GDM1 (cell line): ENCODE measurements at regions not wholly inside any gene's neighbourhood (a gene's known extent, or its start where the extent isn't known, plus 50 kb on each side); places are given as distances from the start of the nearest gene placed in this dataset.
"Not testable (repeated sequence)": the region's sequence is repeated elsewhere in the genome, so short reads cannot be mapped to it uniquely, and the experiment has no call there.

ENCODE experiments used
- DNase-seq: peaks from one replicate; lab custom pipeline; 2025; lab: John Stamatoyannopoulos, UW

DNA sequence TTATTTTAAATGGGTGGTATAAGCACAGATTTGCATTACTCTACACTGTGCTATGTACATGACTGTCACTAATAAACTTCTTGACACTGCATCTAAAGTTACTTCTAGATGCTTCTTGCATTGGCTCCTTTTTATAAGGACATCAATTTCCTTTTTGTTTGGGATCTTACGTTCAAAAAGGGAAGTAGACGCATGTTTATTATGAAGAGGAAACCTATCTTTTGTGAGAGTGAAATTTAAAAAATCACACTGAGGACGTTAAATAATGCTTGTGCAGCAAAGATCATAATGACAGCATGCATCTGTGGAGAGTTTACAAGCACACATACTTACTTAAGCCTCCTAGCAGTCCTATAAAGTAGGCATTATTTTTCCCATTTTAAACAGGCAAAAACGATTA lies 479.5 kb downstream of the CD83 start:
- no peak for DNase-seq

DNA sequence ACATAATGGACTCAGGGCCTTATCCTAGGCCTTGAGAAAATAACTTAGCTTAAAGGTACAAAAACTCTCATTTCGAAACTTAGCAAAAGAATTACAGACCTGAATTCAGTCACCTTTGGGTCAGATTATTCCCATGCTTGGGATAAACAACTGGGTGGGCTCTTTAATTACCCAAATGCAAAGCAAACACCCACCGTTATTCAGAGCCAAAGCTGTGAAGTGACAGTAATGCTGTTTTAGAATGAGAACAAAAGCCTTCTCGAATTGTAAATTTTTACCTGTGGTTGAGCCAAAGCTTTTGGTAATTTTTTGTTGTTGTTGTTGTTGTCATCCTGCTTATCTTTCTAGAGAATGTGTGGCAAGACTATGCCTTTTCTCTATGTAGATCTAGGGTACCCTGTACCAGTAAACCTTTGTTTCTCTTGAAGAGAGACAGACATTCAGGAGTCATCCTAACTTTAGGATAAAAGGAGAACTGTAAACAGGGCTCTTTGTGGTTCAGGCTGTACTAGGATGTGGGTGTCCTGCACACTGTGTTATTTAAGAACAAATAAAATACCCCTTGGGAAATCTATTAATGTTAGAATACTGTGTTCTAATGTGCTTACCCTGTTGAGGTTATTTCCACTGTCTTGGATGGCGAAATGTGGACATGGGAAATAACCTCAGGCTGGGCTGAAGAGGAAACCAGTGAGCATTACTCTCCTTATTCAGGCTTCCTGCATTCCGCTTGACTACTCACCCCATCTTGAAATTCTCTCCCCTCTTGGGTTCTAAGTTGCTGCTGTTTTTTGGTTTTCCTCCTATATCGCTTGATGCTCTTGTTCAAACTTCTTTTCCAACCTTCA lies 480.7 kb downstream of the CD83 start:
- DNase-seq = no peak

DNA sequence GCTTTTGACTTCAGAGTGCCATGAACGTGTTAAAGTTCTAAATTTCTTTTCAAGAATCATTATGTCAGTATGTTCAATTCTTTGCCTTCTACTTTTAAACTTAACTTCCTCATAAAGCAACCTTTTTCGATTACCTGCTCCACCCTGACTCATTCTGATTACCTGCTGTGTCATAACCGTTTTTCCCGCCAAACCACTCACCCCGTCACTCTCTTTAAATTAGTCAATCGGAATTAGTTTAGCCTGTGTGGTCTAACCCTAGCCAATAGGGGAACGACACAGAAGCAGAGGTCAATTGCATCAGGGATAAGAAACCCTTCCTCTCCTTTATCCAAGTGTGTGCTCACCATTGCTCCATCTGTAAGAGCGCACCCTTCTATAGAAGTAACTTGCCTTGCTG lies 482.7 kb downstream of the CD83 start:
- DNase-seq = not testable (repeated sequence)

DNA sequence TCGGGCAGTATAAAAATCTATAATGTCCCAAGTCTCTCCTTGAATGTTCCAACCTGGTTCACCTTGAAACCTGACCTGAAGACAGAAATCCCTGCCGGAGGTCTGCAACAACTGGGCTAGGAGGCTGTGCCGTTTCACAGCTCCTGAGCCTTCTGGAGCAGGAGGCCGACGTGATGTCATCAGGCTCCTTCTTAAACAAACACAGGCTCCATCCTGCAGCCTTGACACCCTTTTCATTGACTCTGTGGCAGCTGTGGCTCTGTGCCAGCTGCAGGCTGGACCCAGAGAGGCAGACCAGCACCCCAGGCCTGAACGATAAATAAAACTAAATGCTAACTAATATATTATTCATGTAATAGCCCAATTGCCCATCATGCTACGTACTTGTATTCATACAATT lies 483.9 kb downstream of the CD83 start:
- no peak for DNase-seq

DNA sequence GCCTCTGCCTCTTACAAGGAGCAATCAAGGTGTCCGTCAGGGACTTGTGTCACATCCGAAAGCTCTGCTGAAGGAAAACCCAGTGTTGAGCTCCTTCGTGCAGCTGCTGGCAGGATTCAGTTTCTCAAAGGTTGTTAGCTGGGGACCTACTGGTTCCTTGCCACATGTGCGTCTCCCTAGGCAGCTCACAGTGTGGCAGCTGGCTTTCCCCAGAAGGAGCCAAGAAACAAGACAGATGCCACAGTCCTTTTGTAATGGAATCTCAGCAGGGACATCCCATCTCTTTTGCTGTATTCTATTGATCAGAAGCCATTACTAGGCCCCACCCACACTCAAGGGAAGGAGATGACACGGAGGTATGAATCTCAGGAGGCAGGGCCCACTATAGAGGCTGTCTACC lies 488.8 kb downstream of the CD83 start:
- DNase-seq = no peak

DNA sequence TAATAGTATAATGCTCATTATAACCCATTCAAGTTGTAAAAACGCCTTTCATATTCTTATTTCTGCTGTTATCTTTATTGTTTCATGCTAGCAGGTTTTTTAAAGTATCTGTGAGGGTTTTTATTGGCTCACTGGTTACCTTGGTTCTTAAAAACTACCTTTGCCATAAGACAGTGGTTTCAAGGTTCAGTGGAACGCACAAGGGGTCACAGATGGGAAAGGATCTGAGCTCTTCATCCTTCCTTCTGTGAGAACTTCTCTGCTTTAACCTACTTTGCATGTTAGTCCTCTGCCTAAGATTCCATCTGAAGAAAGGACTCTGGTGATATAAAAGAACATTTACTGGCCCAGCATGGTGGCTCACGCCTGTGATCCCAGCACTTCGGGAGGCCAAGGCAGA lies 492.6 kb downstream of the CD83 start:
- DNase-seq = no peak

DNA sequence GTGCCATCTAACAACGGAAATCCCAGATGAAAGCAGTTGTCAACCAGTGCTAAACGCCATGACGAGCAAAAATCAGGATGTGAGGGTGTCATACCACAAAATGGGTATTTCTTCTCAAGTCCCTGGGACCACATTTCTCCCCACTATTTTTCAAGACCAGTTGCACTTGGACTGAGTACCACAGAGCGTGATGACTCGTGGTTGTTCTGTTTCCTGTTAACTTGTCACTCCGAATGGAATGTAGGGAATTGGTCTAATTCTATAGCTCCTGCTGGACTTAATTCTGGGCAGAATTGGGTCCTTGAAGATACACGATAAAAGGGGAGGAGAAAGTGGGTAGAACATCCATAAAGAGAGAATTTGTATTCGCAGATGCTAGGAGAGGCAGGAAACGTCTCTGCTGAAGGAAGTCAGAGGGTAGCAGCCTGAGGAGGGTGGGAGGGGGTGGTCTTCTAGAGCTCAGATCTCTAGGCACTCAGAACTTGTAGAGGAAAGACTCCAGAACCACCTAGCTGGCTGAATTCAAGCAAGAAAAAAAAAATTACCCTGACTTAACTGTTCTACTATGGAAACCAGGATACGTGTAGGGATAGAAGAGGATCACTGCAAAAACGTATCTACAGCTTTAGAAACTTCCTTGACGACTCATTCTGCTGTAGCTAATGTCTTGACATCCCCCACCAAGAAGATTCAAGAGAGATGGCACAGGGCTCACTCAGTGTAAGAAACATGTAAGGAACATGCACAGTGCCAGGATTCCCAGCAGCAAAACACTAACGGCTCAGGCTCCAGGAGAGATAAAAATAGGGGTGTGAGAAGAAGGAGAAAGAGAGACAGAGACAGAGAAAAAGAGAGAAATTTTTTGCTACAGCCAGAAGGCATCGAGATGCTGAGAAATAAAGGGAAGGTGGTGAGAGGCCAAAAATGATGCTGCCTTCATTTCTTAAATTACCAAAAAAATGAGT lies 494.7 kb downstream of the CD83 start:
- no peak for DNase-seq

DNA sequence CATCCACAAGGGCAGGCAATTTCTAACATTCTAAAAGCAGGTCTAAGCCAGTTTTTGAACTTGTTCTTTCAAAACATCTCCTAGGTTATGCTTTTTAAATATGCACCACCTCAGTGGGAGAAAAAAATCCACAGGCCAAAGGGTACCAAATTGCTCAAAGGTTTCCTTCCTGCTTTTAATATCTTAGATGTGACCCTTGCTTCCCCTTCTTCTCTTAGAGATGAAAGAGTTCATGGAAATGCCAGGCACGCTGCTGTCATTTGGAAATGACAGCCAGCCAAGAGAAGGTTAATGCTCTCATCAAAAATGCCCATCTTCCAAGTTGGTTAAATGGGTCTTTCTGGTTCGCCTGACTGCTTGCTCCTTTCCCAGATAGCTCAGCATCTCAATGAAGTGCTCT lies 497.1 kb downstream of the CD83 start:
- no peak for DNase-seq

DNA sequence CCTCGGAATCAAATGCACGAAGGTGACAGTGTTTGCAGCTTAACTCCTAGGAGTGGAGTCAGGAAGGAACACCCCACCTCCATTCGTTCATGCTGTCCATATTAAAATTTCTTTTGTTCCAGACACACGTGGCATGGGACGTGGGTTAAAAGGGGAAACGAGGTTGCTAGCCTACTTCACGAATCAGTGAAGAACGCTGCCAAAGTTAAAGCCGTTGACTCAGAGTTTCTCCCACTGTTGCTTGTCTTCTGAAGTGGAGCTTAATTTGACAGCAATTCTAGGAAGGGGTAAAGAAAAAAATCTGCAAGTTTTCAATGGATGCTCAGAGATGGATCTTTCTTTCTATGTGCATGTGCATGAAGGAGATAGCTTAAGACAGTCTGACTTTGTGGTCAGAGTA lies 499.1 kb downstream of the CD83 start:
- DNase-seq = no peak

DNA sequence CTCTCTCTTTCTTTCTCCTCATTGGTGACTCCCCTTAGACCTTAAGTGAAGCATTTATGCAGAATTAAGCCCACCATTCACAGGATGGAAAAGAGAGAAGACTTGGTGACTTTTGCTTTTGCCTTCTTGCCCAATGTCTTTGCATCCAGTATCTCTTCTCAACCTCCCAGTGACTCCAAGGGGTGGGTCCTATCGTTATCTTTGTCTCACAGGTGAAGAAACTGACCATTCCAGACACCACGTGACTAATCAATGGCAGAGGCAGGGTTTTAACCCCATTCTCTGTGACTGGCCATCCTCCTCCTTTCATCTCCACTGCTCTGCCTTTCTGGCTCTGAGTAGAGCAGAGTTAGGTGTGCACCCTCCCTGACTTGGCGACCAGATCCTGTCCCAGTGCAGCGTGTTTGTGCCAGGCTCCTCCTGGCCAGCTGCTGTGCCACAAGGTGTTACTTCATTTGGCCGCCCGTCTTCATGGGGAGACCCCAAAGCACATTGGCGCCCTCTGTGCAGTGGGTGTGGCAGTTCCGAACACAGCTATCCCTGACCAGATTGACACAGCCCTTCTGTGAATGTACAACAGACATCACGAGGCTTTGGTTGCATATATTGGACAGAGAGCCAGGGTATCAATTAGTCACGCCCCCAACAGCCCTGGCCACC lies 501.3 kb downstream of the CD83 start:
- no peak for DNase-seq

DNA sequence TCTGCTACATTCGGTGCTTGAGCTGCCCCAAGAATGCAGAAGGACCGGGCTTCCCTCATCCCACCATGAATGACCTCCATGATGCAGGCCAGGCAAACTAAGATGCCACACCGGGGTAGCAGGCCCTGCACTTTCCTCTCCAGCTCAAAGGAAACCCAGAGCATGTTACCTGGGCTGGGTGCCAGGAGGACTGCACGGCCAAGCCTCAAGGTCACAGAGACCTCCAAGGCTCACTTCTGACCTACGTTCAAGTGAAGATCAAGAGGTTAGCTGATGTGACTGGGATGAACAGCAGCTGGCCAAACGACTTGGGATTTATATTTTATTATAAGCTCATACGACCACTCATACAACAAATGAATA lies 501.8 kb downstream of the CD83 start:
- DNase-seq = no peak

DNA sequence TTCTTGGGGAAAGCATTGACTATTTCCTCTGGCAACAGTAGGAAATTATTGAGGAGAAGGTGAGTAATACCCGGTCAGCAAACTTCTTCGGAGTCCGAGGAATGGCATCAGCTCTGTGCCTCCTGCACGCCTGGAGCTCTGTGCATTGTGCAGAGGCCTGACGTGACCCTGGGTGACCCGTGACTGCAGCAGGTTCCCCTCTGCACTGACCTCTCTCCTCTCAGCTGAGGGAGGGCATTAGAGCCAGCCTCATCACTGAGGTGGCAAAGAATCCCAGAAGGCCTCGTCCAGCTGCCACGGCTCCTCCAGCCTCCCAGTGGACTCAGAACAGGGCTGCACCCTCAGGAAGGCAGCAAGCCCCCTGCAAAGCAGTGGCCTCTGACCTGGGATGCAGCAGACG lies 502.9 kb downstream of the CD83 start:
- DNase-seq = no peak

DNA sequence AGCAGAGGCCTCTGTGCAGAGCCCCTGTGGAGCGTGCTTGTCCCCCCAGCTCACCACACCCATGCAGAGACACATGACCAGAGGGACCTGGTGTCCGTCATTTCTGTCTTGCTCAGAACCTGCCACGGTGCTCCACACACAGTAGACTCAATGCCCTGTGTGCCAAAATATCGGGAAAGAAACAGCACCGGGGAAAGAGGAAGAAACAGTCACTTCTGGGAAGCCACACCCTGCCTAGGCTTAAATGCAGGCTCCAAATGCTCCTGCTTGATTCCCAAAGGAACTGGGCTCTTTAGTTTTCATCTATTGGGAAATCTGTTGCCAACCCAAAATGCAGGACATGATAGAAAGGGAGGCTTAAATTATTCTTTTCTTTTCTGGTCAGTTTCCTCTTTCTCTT lies 503.9 kb downstream of the CD83 start:
- DNase-seq = no peak

DNA sequence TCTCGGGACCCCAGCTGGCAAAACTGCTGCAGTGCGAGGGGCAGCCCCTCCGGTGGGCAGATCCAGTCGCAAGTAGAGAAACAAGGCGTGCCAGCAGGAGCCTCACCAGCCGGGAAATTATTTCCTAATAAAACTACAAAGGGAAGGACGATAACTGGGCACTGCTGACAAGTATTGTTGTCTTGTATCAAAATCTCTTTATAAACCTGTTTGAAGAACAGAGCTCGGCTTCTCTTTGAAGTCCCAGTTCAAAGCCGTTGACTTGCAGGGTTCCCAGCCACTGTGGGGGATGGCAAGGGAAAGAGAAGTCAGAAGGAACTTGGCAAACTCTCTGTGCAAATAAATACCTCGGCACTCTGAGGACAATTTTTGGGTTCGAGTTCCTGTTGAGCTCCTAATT lies 504.5 kb downstream of the CD83 start:
- no peak for DNase-seq

DNA sequence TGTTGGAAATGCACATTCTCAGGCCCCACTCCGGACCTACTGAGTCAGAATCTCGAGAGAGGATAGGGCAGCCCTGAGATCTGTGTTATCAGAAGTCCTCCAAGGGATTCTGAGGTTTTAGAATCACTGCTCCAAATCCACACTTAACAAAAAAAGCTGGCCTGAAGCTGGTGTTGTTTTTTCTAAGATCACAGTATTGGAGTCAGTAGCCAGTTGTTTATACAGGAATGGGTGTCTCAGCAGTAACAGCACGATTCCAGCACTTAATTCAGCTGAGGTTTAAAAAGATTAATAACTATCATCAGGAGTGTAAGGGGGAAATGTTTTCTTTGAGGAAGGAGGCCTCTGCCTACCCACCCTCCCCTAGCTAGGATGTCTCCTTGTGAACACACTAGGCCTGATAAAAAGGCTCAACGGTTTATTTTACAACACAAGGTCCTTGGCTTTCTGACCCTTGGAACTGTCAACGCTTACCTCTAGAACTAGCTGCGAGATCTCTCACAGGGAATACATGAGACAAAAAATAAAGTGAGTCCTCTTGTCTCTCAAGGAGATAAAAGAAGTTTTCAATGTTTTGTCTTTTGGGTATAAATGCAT lies 505.4 kb downstream of the CD83 start:
- DNase-seq = no peak

DNA sequence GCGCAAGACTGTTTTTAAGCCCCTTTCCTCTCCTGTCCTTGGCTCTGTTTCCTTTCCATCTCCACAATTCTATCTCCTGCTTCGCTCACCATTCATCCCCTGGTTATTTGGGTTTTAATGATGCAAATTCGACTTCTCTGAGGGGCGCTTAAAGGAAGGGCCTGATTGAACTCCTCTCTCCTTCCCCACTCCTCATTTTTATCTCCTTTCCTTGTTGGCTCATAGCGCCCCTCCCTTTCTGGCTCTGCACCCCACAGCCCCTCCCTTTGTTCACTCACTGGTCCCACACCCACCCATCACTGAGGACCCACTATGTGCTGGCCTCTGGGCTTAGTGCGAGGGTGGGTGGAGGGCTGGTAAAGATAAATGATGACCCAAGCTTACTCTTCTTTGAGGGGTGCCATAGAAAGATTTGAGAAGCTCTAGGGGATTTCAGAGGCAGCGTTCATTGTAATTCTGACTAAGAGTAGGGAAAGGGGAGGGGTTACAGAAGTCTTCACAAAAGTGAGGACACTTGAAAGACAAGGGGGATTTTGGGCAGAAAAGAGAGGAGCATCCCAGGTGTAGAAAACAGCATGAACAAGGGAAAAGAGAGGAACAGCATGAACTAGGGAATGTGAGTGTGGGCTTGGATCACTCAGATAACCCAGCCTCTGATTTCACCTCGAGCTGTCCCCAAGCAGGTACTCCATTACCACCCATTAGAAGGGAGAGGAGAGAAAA lies 507.8 kb downstream of the CD83 start:
- DNase-seq = no peak

DNA sequence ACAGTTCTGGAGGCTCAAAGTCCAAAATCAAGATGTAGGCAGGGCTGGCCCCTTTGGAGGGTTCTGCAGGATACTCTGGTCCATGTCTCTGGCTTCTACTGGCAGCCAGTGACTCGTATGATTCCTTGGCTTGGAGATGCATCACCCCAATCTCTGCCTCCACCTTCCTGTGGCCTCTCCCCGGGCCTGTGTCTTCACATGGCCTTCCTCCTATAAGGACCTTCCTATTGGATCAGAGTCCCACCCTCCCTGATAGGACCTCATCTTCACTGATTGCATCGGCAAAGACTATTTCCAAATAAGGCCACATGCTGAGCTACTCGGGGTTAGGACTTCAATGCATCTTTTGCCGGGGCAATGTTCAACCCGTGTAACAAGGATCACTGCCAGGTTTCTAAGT lies 509.0 kb downstream of the CD83 start:
- DNase-seq = no peak

DNA sequence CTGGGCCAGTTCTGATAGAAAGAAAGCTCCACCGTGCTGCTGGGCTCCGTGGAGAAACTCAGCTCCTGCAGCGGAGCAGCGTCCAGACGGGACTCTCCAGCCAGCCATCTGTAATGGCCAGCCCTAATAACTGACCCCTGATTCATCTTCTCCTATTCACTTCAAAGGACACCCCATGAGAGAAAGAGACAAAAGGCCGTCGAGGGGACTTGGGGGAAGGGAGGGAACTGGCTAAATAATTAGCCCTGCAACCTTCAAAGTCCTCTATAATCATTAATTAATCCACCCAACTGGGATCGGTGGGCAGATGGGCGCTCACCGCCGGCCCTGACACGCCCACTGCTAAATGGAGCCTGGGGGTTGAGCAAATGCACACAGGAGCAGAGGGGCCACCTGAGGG lies 512.4 kb downstream of the CD83 start:
- no peak for DNase-seq

DNA sequence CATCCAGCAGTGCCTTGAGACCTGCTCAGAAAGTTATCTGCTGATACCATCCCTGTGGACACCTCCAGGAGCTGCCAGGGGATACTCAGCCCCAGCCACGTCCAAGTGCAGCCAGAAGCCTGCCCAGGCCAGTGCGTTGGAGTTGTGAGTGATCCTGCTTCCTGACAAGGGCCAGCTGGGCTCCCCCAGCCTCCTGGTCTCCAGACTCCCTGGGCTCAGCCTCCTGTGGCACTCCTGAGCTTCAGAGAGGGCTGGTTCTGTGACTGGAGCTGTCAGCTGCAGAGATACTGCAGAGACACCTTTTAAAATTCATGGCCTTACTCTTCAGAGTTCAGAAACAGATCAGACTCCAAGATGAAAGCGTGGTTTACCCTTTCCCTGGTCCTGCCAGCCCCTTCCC lies 515.9 kb downstream of the CD83 start:
- DNase-seq = no peak

DNA sequence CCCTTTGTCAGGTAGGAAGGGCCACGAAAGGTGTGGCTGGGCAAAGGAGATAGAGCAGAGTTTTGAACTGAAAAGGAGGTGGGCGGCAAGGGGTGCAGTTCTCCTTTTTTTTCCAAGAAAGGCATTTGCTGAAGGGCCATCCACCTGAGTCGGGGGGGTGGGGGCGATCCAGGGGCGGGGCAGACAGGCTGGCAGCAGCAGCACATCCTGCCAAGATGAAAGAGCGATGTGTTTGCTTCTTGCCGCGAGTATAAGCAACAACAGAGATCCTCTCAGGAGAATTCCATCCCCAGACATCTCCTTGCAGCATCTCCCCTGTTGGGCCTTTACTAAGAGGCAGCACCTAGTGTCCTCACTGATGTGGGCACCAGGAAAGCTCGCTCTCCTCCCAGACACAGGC lies 516.5 kb downstream of the CD83 start:
- no peak for DNase-seq

DNA sequence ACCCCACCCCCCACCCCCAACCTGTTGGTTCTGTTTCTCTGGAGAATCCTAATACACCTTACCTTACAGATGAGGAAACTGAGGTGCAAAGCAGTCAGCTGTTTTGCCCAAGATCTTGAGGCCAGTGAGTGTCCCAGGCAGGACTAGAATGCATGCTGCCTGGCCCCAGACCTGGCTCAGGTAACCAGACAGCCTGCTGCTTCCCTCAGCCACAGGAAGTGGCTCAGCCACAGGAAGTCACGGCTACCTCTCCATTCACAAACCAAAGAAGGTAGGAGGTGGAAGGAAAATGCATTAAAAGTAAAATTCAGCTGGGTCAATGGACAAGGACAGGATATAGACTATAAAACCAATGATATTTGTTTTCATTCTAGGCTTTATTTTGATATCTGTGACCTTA lies 517.6 kb downstream of the CD83 start:
- DNase-seq = no peak
